ENCODE measurements at regions not wholly inside any gene's neighbourhood (a gene's known extent, or its start where the extent isn't known, plus 50 kb on each side); places are given as distances from the start of the nearest gene placed in this dataset.
"Not testable (repeated sequence)": the region's sequence is repeated elsewhere in the genome, so short reads cannot be mapped to it uniquely, and the experiment has no call there.

- DNase-seq (ENCODE audit: low spot score), result no peak
Observed at GRCh38 chr7:20083781-20084180, 133.4 kb downstream of the MACC1 start.

DNA sequence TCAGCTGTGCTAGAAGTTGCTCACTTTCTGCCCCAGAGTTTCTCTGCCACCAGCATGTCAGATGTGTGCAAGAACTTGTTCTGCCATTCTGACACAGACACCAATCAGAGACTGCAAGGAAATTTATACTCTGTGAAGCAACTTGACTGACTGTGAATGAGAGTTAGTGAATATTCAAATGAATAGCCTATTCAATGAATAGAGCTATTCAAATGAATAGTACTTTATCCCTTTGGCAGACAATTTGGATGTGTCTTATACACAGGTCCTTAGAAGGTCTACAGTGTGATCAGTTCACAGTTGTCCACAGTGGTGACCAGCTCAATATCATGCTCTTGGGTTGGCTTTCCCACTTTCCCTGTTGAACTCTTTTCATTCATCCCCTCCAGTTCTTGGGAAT lies 138.1 kb downstream of the MACC1 start:
- no peak for DNase-seq (ENCODE audit: low spot score)

DNA sequence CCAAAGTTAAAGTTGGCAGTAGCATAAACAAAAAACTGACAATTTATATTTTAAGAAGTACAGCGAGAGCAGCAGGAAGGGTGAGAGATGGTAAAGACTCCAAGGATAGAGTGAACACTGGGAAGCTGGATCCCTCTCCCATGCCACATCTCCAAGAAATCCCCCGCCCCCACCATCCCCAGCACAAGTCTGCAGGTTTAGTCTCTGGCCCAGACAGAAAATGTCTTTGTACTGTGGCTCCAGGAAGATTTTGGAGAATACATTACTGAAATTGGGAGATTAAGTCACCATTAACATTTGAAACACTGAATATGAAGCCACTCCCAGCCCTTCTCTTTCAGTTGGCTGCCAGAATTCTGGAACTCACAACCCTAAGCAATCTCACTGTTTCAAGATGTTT lies 140.3 kb downstream of the MACC1 start:
- no peak for DNase-seq (ENCODE audit: low spot score)

DNA sequence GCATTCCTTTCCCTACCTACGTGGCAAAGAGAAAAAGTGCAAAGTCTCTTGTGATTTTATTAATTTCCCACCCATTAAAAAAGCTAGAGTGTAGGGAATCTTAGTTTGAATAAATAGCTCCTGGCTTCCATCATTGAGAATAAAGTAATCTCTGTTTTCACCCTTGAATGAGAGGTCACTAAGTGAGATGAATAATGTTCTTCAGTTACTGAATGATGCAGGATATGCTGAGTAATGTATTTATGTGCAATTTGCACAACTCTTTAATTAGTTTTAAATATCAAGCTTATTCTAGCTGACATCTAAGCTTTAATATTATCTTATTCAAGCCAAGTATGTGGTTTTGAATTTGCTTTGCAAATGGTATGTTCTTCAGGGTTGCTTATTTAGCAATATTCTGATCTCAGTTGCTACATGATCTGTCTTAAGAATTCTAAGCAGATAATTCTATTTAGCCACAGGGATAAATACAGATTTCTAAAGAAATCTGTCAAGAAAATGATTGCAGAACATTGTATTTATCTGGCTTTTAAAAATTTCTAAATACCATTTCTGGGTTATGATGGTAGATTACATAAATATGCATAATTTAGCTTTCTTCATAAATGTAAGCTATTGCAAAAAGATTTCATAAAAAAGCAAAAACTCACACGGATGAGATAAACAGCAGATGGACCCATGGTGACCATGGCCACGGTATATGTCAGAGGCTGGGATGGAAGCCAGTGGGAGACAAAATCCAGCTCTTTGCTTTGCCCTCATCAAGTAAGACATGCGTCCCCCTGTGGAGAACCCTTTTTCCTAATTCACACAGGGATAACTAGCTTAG lies 141.0 kb downstream of the MACC1 start:
- DNase-seq (ENCODE audit: low spot score), result no peak

- no peak for DNase-seq (ENCODE audit: low spot score)
Observed at GRCh38 chr7:20075440-20075839, 141.7 kb downstream of the MACC1 start.

- not testable (repeated sequence) for DNase-seq (ENCODE audit: low spot score)
Observed at GRCh38 chr7:20068004-20068403, 149.2 kb downstream of the MACC1 start.

DNA sequence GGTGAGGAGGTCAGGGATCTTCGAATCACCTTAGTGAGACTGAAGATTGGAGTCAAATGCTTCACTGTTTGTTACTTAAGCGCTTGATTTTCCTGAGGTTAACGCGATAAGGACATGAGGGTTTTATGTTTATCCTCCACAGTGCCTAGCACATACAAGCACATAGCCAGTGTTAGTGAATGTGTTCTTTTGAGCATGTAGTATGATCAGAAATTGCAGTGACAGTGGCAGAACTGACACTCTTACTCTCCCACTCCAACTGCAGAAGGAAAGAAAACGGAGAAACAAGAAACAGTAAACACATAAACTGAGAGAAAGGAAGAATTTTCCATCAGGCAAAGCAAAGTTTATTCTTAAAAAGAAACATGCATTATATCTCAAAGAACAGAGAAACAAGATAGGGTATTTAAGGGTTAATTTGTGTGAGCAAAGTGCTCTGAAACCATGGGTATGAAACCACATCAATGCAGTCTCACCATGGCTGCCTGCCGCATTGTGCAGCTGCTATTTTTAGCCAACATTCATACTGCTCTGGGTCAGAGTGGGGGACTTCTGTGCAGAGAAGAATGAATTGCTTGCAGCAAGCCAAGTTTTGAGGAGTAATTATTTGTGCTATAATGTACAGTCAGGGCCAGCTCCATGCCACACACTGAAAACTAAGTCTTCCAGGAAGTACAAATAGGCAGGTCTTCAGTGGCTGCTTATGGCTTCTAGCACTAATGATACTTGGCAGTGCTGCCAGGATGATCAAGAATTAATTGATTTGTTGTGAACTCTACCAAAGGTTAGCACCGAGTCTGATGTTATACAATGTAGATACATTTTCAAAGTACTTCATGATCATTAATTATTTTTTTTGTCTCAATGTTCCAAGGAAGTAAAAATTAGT lies 152.0 kb downstream of the MACC1 start:
- DNase-seq (ENCODE audit: low spot score), result no peak

- DNase-seq (ENCODE audit: low spot score), result no peak
Observed at GRCh38 chr7:20064181-20064970, 152.8 kb downstream of the MACC1 start.

DNA sequence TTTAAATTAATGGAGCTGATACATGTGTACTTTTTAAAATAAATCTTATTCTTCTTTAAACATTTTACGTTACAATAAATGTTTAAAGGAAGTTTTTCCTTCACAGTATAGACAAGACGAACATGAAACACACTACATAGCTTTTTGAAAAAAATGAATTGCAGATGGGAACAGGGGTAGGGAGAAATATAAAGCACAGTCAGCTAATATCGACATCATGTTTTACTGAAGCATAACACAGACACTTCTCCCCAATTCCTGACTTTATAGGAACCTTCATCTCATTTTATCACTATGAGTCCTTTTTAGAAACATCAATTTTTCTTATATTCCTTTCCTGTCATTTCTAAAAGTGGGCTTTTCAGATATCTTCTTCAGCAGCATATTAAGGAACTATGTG lies 153.5 kb downstream of the MACC1 start:
- no peak for DNase-seq (ENCODE audit: low spot score)

- no peak for DNase-seq (ENCODE audit: low spot score)
Observed at GRCh38 chr7:20062932-20063331, 154.3 kb downstream of the MACC1 start.

GRCh38 chr7:20053334-20054104 lies 163.7 kb downstream of the MACC1 start:
- no peak for DNase-seq (ENCODE audit: low spot score)

GRCh38 chr7:20050241-20050966 lies 166.8 kb downstream of the MACC1 start:
- no peak for DNase-seq (ENCODE audit: low spot score)

DNA sequence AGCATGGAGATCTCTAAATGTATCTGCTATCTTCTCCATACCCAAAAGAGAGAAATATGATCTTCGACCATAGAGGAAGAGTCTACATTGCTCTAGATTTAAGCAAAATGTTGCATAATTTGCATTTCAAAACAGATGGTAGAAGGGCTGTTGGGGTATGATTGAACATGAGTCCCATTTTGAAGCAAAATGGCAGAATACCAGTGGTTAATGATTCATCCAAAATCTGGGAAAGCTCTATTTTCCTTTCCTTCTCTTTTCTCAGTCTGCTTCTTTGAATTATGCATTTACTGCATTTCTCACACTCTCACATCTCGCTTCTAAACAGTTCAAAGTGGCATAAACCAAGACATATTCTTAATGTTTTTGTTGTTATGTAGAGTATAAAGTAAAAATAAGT lies 178.5 kb downstream of the MACC1 start:
- no peak for DNase-seq (ENCODE audit: low spot score)

DNA sequence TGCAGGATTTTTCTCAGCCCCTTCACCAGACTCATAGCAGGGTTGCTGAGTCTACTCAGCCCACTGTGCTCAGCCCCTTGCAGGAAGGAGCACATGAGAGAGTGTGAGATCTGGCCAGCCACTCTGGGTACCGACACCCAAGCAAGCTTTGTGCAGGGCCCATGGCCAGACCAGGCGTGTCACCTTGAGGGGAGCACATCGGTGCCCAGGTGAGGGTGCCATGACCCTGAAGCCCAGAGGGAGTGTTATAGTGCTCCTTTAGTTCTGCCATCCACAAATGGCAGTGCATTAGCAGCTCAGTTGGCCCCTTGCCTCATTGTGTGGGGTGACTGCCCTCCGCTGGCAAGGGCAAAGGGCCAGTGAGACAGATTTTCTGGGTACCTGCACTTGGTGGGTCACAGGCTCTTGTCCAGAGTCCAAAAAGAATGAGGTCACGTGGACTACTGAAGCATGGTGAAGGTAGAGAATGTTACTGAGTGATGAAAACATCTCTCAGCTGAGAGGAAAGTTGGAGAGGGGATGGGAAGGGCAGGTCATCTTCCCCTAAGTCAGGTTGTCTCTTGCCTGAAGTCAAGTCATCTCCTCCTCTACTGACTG lies 181.8 kb downstream of the MACC1 start:
- no peak for DNase-seq (ENCODE audit: low spot score)

DNA sequence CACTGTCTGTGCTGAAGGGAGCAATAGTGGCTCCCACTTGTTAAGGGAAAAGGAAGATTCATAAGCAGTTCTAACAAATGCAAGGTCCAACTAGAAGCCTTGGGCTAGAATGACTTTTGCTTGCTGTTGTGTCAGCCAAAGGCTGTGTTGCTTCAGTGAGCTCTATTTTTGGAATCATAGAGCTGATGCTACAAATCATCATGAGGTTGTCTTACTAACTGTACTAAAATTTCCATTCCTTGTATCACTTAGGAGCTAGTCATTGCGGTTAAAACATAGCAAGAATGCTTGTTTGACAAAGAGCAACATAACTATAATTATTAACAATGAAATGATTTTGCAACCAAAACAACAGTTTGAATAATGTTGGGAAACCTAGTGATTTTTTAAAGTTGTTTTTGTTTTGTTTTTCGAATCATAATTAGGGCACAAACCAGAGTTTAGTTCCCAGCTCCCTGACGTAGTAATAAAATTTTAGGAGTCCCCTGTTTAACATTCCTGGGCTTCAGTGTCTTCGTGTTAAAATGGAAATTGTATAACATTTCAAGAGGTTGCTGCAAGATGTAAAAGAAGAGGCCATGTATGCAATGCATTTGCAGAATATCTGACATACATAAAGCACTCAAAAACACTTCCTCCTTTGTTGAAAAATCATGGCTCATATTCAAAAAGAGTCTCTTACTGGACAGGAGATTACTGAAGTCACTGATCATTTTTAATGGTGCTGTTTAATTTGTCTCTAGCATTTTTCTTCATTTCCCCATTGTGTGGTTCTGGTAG lies 183.4 kb downstream of the MACC1 start:
- DNase-seq (ENCODE audit: low spot score), result no peak

DNA sequence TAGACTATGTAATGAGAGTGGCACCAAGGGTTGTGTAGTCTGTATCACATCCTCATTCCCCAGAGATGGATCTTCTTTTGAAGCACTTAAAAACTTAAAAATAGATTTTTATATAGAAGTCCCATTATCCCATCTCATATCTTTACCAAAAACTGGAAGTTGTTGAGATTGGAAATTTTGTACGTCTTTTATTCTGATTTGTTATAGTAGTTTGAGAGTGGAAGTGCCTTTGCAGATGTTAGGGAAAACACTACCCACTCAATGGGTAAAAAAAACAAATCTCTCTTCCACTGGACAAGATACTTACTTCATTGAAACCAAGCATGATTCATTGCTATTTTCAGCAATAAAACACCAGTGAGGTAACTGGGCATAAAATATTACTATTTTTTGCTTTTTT lies 184.4 kb downstream of the MACC1 start:
- no peak for DNase-seq (ENCODE audit: low spot score)

DNA sequence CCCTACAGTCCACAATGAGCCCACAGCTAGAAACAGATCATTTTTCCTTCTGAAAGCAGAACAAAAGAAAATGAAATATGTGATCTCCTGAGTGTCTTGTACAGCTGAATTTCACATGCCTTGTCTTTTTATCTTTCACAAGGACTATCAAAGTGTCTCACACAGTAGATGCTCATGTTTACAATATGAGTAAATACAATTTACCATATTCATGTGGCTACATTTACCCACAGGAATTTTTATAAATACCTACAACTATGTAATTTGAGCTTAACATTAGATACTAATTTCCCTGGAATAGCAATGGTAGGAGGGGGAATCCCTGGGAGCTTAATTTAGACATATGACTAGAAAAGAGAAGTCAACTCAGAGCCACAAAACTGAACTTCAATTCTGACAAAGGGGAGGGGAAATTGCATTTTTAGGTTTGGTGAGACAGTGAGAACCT lies 186.2 kb downstream of the MACC1 start:
- DNase-seq (ENCODE audit: low spot score), result no peak

DNA sequence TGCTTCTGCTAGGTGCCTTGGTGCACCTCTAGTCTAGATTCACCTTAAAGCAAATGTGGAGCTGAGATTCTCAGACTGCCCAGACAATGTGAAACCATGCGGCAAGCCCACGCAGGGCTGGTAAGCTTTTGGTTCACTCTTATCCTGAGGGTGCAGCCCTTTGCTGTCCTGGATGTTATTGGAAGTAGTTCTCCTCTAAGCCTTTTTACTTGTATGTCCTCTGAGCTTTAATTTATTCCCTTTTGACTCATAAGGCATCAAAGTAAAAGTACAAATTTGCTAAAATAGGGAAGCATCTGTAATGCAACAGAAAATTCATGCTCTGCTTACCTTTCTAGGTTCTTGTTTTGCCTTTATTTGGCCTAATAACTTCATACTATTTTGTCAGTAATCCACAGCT lies 186.8 kb downstream of the MACC1 start:
- no peak for DNase-seq (ENCODE audit: low spot score)

DNA sequence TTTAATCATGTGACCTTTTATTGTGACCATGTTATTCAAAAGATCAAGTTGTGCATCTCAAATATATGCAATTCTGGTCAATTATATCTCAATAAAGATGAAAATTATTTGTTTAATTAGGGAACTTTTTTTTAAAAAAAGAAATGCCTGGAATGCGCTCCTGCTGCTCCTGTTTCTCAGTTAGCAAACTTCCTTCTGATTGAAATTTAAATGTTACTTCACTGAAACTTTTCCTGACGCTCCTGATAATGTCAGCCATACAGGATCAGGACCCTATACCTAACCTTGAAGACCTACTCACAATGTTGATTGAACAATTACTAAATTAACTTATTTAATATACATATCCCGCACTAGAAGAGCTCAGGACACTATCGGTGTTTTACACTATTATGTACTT lies 190.4 kb downstream of the MACC1 start:
- no peak for DNase-seq (ENCODE audit: low spot score)

- no peak for DNase-seq (ENCODE audit: low spot score)
Observed at GRCh38 chr7:20021831-20022230, 195.4 kb downstream of the MACC1 start.
